HepG2 (cell line): ENCODE measurements at regions not wholly inside any gene's neighbourhood (a gene's known extent, or its start where the extent isn't known, plus 50 kb on each side); places are given as distances from the start of the nearest gene placed in this dataset.

Source experiments
- ATAC-seq: fragments of 200-7000 bp; cut with Tn5 transposase; 3 replicates; pipeline ENCODE4 v1.9.1; 2020; ENCODE audit warnings: mild to moderate bottlenecking, moderate library complexity
- BruUV-seq: library from RNA; stranded (reverse); fragments of 400-500 nt; replicated peaks from 2 replicates; lab custom pipeline; 2021; lab: Mats Ljungman, UMichigan
- CTCF ChIA-PET: fragments of 300-600 bp; formaldehyde crosslinking; extraction: SDS; loops from one replicate; lab custom pipeline; 2021; ENCODE audit warnings: low total read pairs, inconsistent platforms, low intra/inter-chr PET ratio; lab: Yijun Ruan, JAX
- POLR2A ChIA-PET: fragments of 350-600 bp; sonication (Branson Sonifier 250); formaldehyde crosslinking; loops from one replicate; lab custom pipeline; 2020; ENCODE audit warnings: antibody characterized with exemption, inconsistent platforms; lab: Yijun Ruan, JAX
- DNase-seq: peaks from one replicate; pipeline ENCODE4 v3.0.0-alpha.2; 2015; ENCODE audit warnings: low spot score
- FAIRE-seq: peaks from 3 replicates; lab custom pipeline; 2011; peaks lifted over from hg19 to GRCh38; lab: Jason Lieb, UNC
- H2AFZ ChIP-seq: one replicate; pipeline ENCODE4 v1.6.1; 2011; ENCODE audit warnings: low read length, inconsistent platforms
- H3K27ac ChIP-seq: fragments of 300-600 bp; 3 replicates; pipeline ENCODE4 v1.8.0; 2011; ENCODE audit warnings: mixed run types, mild to moderate bottlenecking, mixed read lengths, low read length, inconsistent platforms; ENCODE audit not compliant: insufficient read depth; ENCODE audit errors: extremely low read length
- H3K27me3 ChIP-seq, 2 experiments: fragments of 200-600 bp in 1 of 2; 2 replicates in 1 of 2; 3 replicates in 1 of 2; pipeline versions ENCODE4 v1.6.0 to v1.8.0; 2011; ENCODE audit warnings: low read length in 2 of 2, mild to moderate bottlenecking in 2 of 2, moderate library complexity in 2 of 2, inconsistent platforms in 1 of 2; ENCODE audit not compliant: insufficient read depth in 2 of 2, control insufficient read depth in 1 of 2
- H3K36me3 ChIP-seq, 2 experiments: fragments of 200-600 bp in 1 of 2; replicated peaks in 1 of 2; 2 replicates in 1 of 2; 3 replicates in 1 of 2; pipeline versions ENCODE4 v1.5.1 to v1.8.0; 2011; ENCODE audit warnings: low read length in 2 of 2, inconsistent platforms in 1 of 2; ENCODE audit not compliant: insufficient read depth in 2 of 2, control insufficient read depth in 1 of 2
- H3K4me1 ChIP-seq: 2 replicates; pipeline ENCODE4 v1.5.1; 2012; ENCODE audit warnings: low read length, inconsistent platforms; ENCODE audit not compliant: insufficient read depth
- H3K4me2 ChIP-seq: 2 replicates; pipeline ENCODE4 v1.6.0; 2011; ENCODE audit warnings: low read depth, low read length, inconsistent platforms
- H3K4me3 ChIP-seq, 3 experiments: fragments of 200-600 bp in 1 of 3; sonication (generic), shearing (Covaris generic) in 1 of 3; replicated peaks in 1 of 3; 2 replicates each; pipeline ENCODE4 v1.5.1; 2011 to 2016; ENCODE audit warnings: low read length in 3 of 3, inconsistent platforms in 2 of 3, low read depth in 2 of 3, mild to moderate bottlenecking in 2 of 3, control low read depth in 1 of 3, mixed read lengths in 1 of 3; ENCODE audit not compliant: insufficient read depth in 1 of 3
- H3K79me2 ChIP-seq: one replicate; pipeline ENCODE4 v1.6.1; 2011; ENCODE audit warnings: low read length, inconsistent platforms; ENCODE audit not compliant: insufficient read depth
- H3K9ac ChIP-seq: 2 replicates; pipeline ENCODE4 v1.6.0; 2011; ENCODE audit warnings: mild to moderate bottlenecking, low read depth, low read length, inconsistent platforms; ENCODE audit not compliant: insufficient read depth
- H3K9me3 ChIP-seq: 2 replicates; pipeline ENCODE4 v1.5.1; 2012; ENCODE audit warnings: mild to moderate bottlenecking, low read length
- H4K20me1 ChIP-seq: 2 replicates; pipeline ENCODE4 v1.6.0; 2011; ENCODE audit warnings: inconsistent platforms, mild to moderate bottlenecking, low read length, moderate library complexity; ENCODE audit not compliant: insufficient read depth
- FOXO4 ChIP-seq: sonication (generic); formaldehyde crosslinking; conservative IDR thresholded peaks from 2 replicates; pipeline ENCODE4 v1.8.1; 2023; ENCODE audit warnings: missing genetic modification reagents
- KAT2B ChIP-seq: fragments of 150-350 bp; IDR thresholded peaks from 2 replicates; pipeline ENCODE4 v1.6.1; 2014; ENCODE audit warnings: low read depth, low read length, borderline replicate concordance
- MXD3 ChIP-seq: IDR thresholded peaks from 2 replicates; pipeline ENCODE4 v1.6.1; 2016; ENCODE audit warnings: mild to moderate bottlenecking, missing biosample characterization, missing genetic modification reagents
- NFIB ChIP-seq: sonication (generic); formaldehyde crosslinking; IDR thresholded peaks from 2 replicates; pipeline ENCODE4 v1.9.0; 2021; ENCODE audit warnings: missing genetic modification reagents, mild to moderate bottlenecking, borderline replicate concordance
- PHF21A ChIP-seq: sonication (generic); formaldehyde crosslinking; IDR thresholded peaks from 2 replicates; pipeline ENCODE4 v1.5.0; 2020; ENCODE audit warnings: mild to moderate bottlenecking, missing genetic modification reagents
- PRDM4 ChIP-seq: sonication (generic); formaldehyde crosslinking; IDR thresholded peaks from 2 replicates; pipeline ENCODE4 v1.9.0; 2021; ENCODE audit warnings: missing genetic modification reagents, borderline replicate concordance
- PREB ChIP-seq: sonication (generic); formaldehyde crosslinking; IDR thresholded peaks from 2 replicates; pipeline ENCODE4 v1.4.0; 2020; ENCODE audit warnings: missing genetic modification reagents
- SNAPC4 ChIP-seq: sonication (generic); formaldehyde crosslinking; IDR thresholded peaks from 2 replicates; pipeline ENCODE4 v1.4.0; 2020; ENCODE audit warnings: mild to moderate bottlenecking, missing genetic modification reagents
- SP4 ChIP-seq: sonication (generic); formaldehyde crosslinking; IDR thresholded peaks from 2 replicates; pipeline ENCODE4 v1.8.1; 2023; ENCODE audit warnings: mild to moderate bottlenecking, missing genetic modification reagents
- TBL1XR1 ChIP-seq: fragments of 150-350 bp; IDR thresholded peaks from 2 replicates; pipeline ENCODE4 v1.6.1; 2014; ENCODE audit warnings: borderline replicate concordance, low read length; ENCODE audit not compliant: partially characterized antibody
- U2AF2 ChIP-seq: fragments of 200-400 bp; formaldehyde crosslinking; IDR thresholded peaks from 2 replicates; pipeline ENCODE4 v1.6.1; 2017; ENCODE audit warnings: low read depth, mild to moderate bottlenecking, low read length
- WGBS: methylation state at CpG from one replicate; pipeline ENCODE4 v1.1.6; 2017; ENCODE audit warnings: low lambda C conversion rate; 5-methylcytosine and 5-hydroxymethylcytosine counted together
- in situ Hi-C: cut with HindIII; loops from 2 replicates; pipeline ENCODE4 v1.10.0; 2017; ENCODE audit warnings: low pct_unique_long_range_greater_than_20kb; ENCODE audit not compliant: extremely low pct_ligation_motif_present
- intact Hi-C: fragments of 100-400 bp; cut with micrococcal nuclease; formaldehyde crosslinking; loops from one replicate; pipeline ENCODE4 v1.10.0; 2022; ENCODE audit not compliant: unreplicated experiment

GRCh38 chr5:67363963-67364362 lies 167.4 kb upstream of the CD180 start (continued):
- TF ChIP-seq U2AF2 (no peak), PHF21A (no peak)

- H3K4me1 ChIP-seq = no peaks in the 10 kb centered on the region
- ATAC-seq = no peak
- no peak overlapping the region for H3K9ac ChIP-seq
- in situ Hi-C loops (no loop called here), intact Hi-C loops (no loop called here)
- no peak overlapping the region for H2AFZ ChIP-seq
- CTCF ChIA-PET = no interaction called here
- H3K36me3 ChIP-seq = no peaks in the 10 kb centered on the region
- WGBS = 13% methylated on average over 5 of the region's 5 CpGs
- no peaks in the 10 kb centered on the region for H4K20me1 ChIP-seq
- H3K4me3 ChIP-seq = no peak overlapping the region
- no peaks in the 10 kb centered on the region for H3K9me3 ChIP-seq
- H3K27me3 ChIP-seq = no peaks in the 10 kb centered on the region
- DNase-seq = no peak
- no peak for FAIRE-seq
- no TSS peak for BruUV-seq
- H3K79me2 ChIP-seq = no peaks in the 10 kb centered on the region
- TF ChIP-seq MXD3 (CRISPR knock-in tag) (no peak), TBL1XR1 (no peak), PREB (CRISPR knock-in tag) (no peak), SP4 (no peak), KAT2B (no peak), PRDM4 (CRISPR knock-in tag) (no peak), SNAPC4 (no peak), FOXO4 (no peak), NFIB (CRISPR knock-in tag) (no peak)
- H3K4me2 ChIP-seq = no peak overlapping the region
- H3K27ac ChIP-seq = no peak overlapping the region
- POLR2A ChIA-PET = no interaction called here
Observed at GRCh38 chr5:67363180-67363709, 166.6 kb upstream of the CD180 start.
